HepG2 (cell line): ENCODE measurements at regions not wholly inside any gene's neighbourhood (a gene's known extent, or its start where the extent isn't known, plus 50 kb on each side); places are given as distances from the start of the nearest gene placed in this dataset.
A peak's percentile ranks its signal among the peaks of the same experiment; 100 is the strongest.

Source experiments
- AGO1 ChIP-seq: fragments of 200-400 bp; formaldehyde crosslinking; IDR thresholded peaks from 2 replicates; pipeline ENCODE4 v1.6.1; 2017; ENCODE audit warnings: mild to moderate bottlenecking, low read depth, low read length, moderate library complexity; ENCODE audit not compliant: poor library complexity, severe bottlenecking
- ATRX ChIP-seq: sonication (generic); formaldehyde crosslinking; IDR thresholded peaks from 2 replicates; pipeline ENCODE4 v1.4.0; 2020; ENCODE audit warnings: missing genetic modification reagents, borderline replicate concordance
- DNMT1 ChIP-seq: sonication (generic); formaldehyde crosslinking; IDR thresholded peaks from 2 replicates; pipeline ENCODE4 v1.5.1; 2020; ENCODE audit warnings: mild to moderate bottlenecking, missing genetic modification reagents
- EP300 ChIP-seq, 3 experiments: sonication (generic) in 1 of 3; formaldehyde crosslinking in 1 of 3; IDR thresholded peaks; 2 replicates each; pipeline versions ENCODE4 v1.5.1 to v1.6.1; 2011 to 2020; ENCODE audit warnings: low read depth in 2 of 3, low read length in 2 of 3, borderline replicate concordance in 1 of 3, improper control_type of control experiment in 1 of 3, mild to moderate bottlenecking in 1 of 3, missing genetic modification reagents in 1 of 3, moderate library complexity in 1 of 3
- FOXO1 ChIP-seq: sonication (generic); formaldehyde crosslinking; IDR thresholded peaks from 2 replicates; pipeline ENCODE4 v1.4.0; 2020; ENCODE audit warnings: missing genetic modification reagents
- FOXO4 ChIP-seq: sonication (generic); formaldehyde crosslinking; conservative IDR thresholded peaks from 2 replicates; pipeline ENCODE4 v1.8.1; 2023; ENCODE audit warnings: missing genetic modification reagents
- GATAD1 ChIP-seq: IDR thresholded peaks from 2 replicates; pipeline ENCODE4 v1.6.1; 2016; ENCODE audit warnings: missing genetic modification reagents, missing compliant biosample characterization
- GZF1 ChIP-seq: sonication (generic); formaldehyde crosslinking; IDR thresholded peaks from 2 replicates; pipeline ENCODE4 v1.5.1; 2020; ENCODE audit warnings: mild to moderate bottlenecking, missing genetic modification reagents
- HCFC1 ChIP-seq: fragments of 150-350 bp; IDR thresholded peaks from 2 replicates; pipeline ENCODE4 v1.6.1; 2014; ENCODE audit warnings: low read depth, low read length
- HNRNPK ChIP-seq: fragments of 200-400 bp; formaldehyde crosslinking; IDR thresholded peaks from 2 replicates; pipeline ENCODE4 v1.6.1; 2018; ENCODE audit warnings: low read length, low read depth, moderate library complexity, mild to moderate bottlenecking; ENCODE audit not compliant: poor library complexity, severe bottlenecking
- JUNB ChIP-seq: sonication (generic); formaldehyde crosslinking; IDR thresholded peaks from 2 replicates; pipeline ENCODE4 v1.8.0; 2022; ENCODE audit warnings: missing genetic modification reagents, mild to moderate bottlenecking, borderline replicate concordance
- KDM4B ChIP-seq: sonication (generic); formaldehyde crosslinking; IDR thresholded peaks from 2 replicates; pipeline ENCODE4 v1.4.0; 2020; ENCODE audit warnings: missing genetic modification reagents
- MED1 ChIP-seq: sonication (generic); formaldehyde crosslinking; IDR thresholded peaks from 2 replicates; pipeline ENCODE4 v1.4.0; 2020; ENCODE audit warnings: missing genetic modification reagents
- NFIC ChIP-seq: IDR thresholded peaks from 2 replicates; pipeline ENCODE4 v1.6.1; 2012; ENCODE audit warnings: mild to moderate bottlenecking, low read length, inconsistent platforms
- NFKBIZ ChIP-seq: IDR thresholded peaks from 2 replicates; pipeline ENCODE4 v1.6.1; 2018; ENCODE audit warnings: missing genetic modification reagents, missing compliant biosample characterization
- NR0B2 ChIP-seq: sonication (generic); formaldehyde crosslinking; IDR thresholded peaks from 2 replicates; pipeline ENCODE4 v1.4.0; 2020; ENCODE audit warnings: mild to moderate bottlenecking, missing genetic modification reagents
- RBFOX2 ChIP-seq: fragments of 200-400 bp; formaldehyde crosslinking; IDR thresholded peaks from 2 replicates; pipeline ENCODE4 v1.6.1; 2017; ENCODE audit warnings: low read depth, mild to moderate bottlenecking, low read length
- THAP11 ChIP-seq: IDR thresholded peaks from 2 replicates; pipeline ENCODE4 v1.6.1; 2016; ENCODE audit warnings: missing biosample characterization, missing genetic modification reagents
- ZBTB21 ChIP-seq: sonication (generic); formaldehyde crosslinking; IDR thresholded peaks from 2 replicates; pipeline ENCODE4 v1.4.0; 2020; ENCODE audit warnings: missing genetic modification reagents
- ZBTB34 ChIP-seq: sonication (generic); formaldehyde crosslinking; IDR thresholded peaks from 2 replicates; pipeline ENCODE4 v1.8.0; 2022; ENCODE audit warnings: mild to moderate bottlenecking, missing genetic modification reagents
- ZKSCAN5 ChIP-seq: sonication (generic); formaldehyde crosslinking; IDR thresholded peaks from 2 replicates; pipeline ENCODE4 v1.5.1; 2020; ENCODE audit warnings: mild to moderate bottlenecking, missing genetic modification reagents
- ZMYM3 ChIP-seq: sonication (generic); formaldehyde crosslinking; IDR thresholded peaks from 2 replicates; pipeline ENCODE4 v1.5.1; 2020; ENCODE audit warnings: mild to moderate bottlenecking, missing genetic modification reagents
- ZNF138 ChIP-seq: sonication (generic); formaldehyde crosslinking; IDR thresholded peaks from 2 replicates; pipeline ENCODE4 v1.5.0; 2020; ENCODE audit warnings: mild to moderate bottlenecking, low read depth, missing genetic modification reagents
- ZNF331 ChIP-seq: sonication (generic); formaldehyde crosslinking; IDR thresholded peaks from 2 replicates; pipeline ENCODE4 v1.4.0; 2020; ENCODE audit warnings: missing genetic modification reagents
- ZNF383 ChIP-seq: sonication (generic); formaldehyde crosslinking; IDR thresholded peaks from 2 replicates; pipeline ENCODE4 v1.4.0; 2020; ENCODE audit warnings: missing genetic modification reagents, mild to moderate bottlenecking, borderline replicate concordance
- ZNF468 ChIP-seq: sonication (generic); formaldehyde crosslinking; IDR thresholded peaks from 2 replicates; pipeline ENCODE4 v1.8.0; 2022; ENCODE audit warnings: mild to moderate bottlenecking, moderate library complexity, missing genetic modification reagents
- ZNF558 ChIP-seq: sonication (generic); formaldehyde crosslinking; IDR thresholded peaks from 2 replicates; pipeline ENCODE4 v1.9.0; 2022; ENCODE audit warnings: mild to moderate bottlenecking, missing genetic modification reagents, borderline replicate concordance
- ZNF703 ChIP-seq: sonication (generic); formaldehyde crosslinking; IDR thresholded peaks from 2 replicates; pipeline ENCODE4 v1.5.1; 2020; ENCODE audit warnings: missing genetic modification reagents, mild to moderate bottlenecking, moderate library complexity, borderline replicate concordance
- ZNF768 ChIP-seq: sonication (generic); formaldehyde crosslinking; IDR thresholded peaks from 2 replicates; pipeline ENCODE4 v1.4.0; 2020; ENCODE audit warnings: missing genetic modification reagents
- ZNF83 ChIP-seq: sonication (generic); formaldehyde crosslinking; IDR thresholded peaks from 2 replicates; pipeline ENCODE4 v1.4.0; 2020; ENCODE audit warnings: missing genetic modification reagents, mild to moderate bottlenecking, borderline replicate concordance

GRCh38 chr16:48447940-48448536, 62.8 kb upstream of the SIAH1 start (continued):
- TF ChIP-seq THAP11 (CRISPR knock-in tag) (peak; percentile 46; the same call in 1 of the 2 replicates), NFKBIZ (CRISPR knock-in tag) (no peak), ZKSCAN5 (CRISPR knock-in tag) (no peak), FOXO4 (no peak), MED1 (peak; percentile 51; the same call in 1 of the 2 replicates), ZNF468 (CRISPR knock-in tag) (no peak), ZNF138 (no peak), FOXO1 (CRISPR knock-in tag) (peak; percentile 70; the same call in 1 of the 2 replicates), ZNF768 (CRISPR knock-in tag) (no peak), GZF1 (no peak), HNRNPK (no peak), DNMT1 (no peak), ATRX (CRISPR knock-in tag) (no peak), ZNF383 (CRISPR knock-in tag) (no peak), ZBTB34 (CRISPR knock-in tag) (no peak), ZMYM3 (CRISPR knock-in tag) (peak; percentile 96), ZBTB21 (no peak), KDM4B (no peak; the same call in 1 of the 2 replicates), ZNF558 (CRISPR knock-in tag) (no peak), HCFC1 (no peak), GATAD1 (CRISPR knock-in tag) (no peak), ZNF83 (CRISPR knock-in tag) (no peak), ZNF703 (CRISPR knock-in tag) (no peak), ZNF331 (no peak), NFIC (no peak), NR0B2 (CRISPR knock-in tag) (no peak), AGO1 (no peak), RBFOX2 (no peak), JUNB (CRISPR knock-in tag) (no peak), EP300 (IDR thresholded peaks at IDR 0.05; ENCODE audit: low read depth in 2 of 2, low read length in 2 of 2) (peak; percentile 12 to 54; a peak in 1 of 4 replicates), EP300 (CRISPR knock-in tag; IDR thresholded peaks at IDR 0.05; ENCODE audit: borderline replicate concordance) (no peak)
